HG03571 (cell line): ENCODE measurements at regions not wholly inside any gene's neighbourhood (a gene's known extent, or its start where the extent isn't known, plus 50 kb on each side); places are given as distances from the start of the nearest gene placed in this dataset.
"Not testable (repeated sequence)": the region's sequence is repeated elsewhere in the genome, so short reads cannot be mapped to it uniquely, and the experiment has no call there.

ENCODE experiments used
- ATAC-seq: cut with Tn5 transposase; IDR thresholded peaks from one replicate; pipeline ENCODE4 v1.9.1; 2021; ENCODE audit not compliant: unreplicated experiment

- no peak for ATAC-seq
These were observed 123.9 kb upstream of the CCDC150 start for GRCh38 chr2:196515608-196516007.

- no peak for ATAC-seq
These were observed 123.0 kb upstream of the CCDC150 start for GRCh38 chr2:196516564-196516963.

GRCh38 chr2:196520605-196521004 lies 118.9 kb upstream of the CCDC150 start:
- no peak for ATAC-seq

GRCh38 chr2:196526981-196527725 lies 112.4 kb upstream of the CCDC150 start:
- ATAC-seq = not testable (repeated sequence)

GRCh38 chr2:196528486-196529223 lies 110.9 kb upstream of the CCDC150 start:
- ATAC-seq = no peak

- no peak for ATAC-seq
These were observed 108.6 kb upstream of the CCDC150 start for GRCh38 chr2:196530910-196531309.

- ATAC-seq = no peak
These were observed 105.6 kb upstream of the CCDC150 start for GRCh38 chr2:196533772-196534397.

GRCh38 chr2:196534495-196534894 lies 105.0 kb upstream of the CCDC150 start:
- ATAC-seq = no peak

- no peak for ATAC-seq
These were observed 104.5 kb upstream of the CCDC150 start for GRCh38 chr2:196535061-196535460.

GRCh38 chr2:196535742-196536141 lies 103.8 kb upstream of the CCDC150 start:
- no peak for ATAC-seq

GRCh38 chr2:196537311-196537710 lies 102.2 kb upstream of the CCDC150 start:
- no peak for ATAC-seq

GRCh38 chr2:196538189-196538588 lies 101.3 kb upstream of the CCDC150 start:
- ATAC-seq = no peak

- ATAC-seq = no peak
These were observed 100.9 kb upstream of the CCDC150 start for GRCh38 chr2:196538646-196539045.

- ATAC-seq = no peak
These were observed 94.5 kb upstream of the CCDC150 start for GRCh38 chr2:196544906-196545433.

GRCh38 chr2:196546151-196546919 lies 93.2 kb upstream of the CCDC150 start:
- no peak for ATAC-seq

GRCh38 chr2:196549052-196549451 lies 90.5 kb upstream of the CCDC150 start:
- ATAC-seq = no peak

GRCh38 chr2:196551014-196551413 lies 88.5 kb upstream of the CCDC150 start:
- no peak for ATAC-seq

- no peak for ATAC-seq
These were observed 84.4 kb upstream of the CCDC150 start for GRCh38 chr2:196555161-196555560.

GRCh38 chr2:196555726-196556125 lies 83.8 kb upstream of the CCDC150 start:
- no peak for ATAC-seq

GRCh38 chr2:196558497-196558896 lies 81.0 kb upstream of the CCDC150 start:
- ATAC-seq = no peak

GRCh38 chr2:196563876-196564275 lies 75.6 kb upstream of the CCDC150 start:
- ATAC-seq = no peak
